ENCODE measurements at regions not wholly inside any gene's neighbourhood (a gene's known extent, or its start where the extent isn't known, plus 50 kb on each side); places are given as distances from the start of the nearest gene placed in this dataset.

DNA sequence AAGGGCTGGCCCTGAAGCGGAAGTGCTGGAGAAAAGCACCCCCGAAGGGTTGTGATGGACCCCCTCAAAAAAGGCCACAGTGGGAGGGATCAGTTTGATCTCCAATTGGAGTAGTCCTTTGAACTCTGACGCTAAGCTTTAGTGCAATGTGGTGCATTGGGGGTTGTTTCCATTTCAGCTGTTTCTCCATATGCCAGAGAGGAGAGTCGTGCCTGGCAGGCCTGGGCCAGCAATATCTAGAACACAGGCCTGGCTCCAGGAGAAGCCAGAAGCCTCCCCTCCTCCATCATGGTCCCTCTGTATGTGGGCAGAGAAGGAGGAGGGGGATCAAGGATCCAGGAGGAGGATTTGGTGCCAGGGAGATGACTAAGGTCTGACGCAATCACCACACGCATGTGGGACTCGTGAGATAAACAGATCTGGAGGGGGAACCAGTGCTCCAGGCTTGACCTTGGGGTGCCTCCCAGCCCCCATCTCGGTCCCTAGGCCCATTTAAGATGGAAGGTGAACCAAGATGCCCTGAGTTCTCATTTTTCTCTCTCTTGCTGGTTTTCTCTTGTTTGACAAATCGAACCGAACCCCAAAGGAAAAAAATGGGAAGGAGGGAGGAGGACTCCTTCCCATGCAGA lies 517.4 kb upstream of the JARID2 start:
- DNase-seq = no peak

DNA sequence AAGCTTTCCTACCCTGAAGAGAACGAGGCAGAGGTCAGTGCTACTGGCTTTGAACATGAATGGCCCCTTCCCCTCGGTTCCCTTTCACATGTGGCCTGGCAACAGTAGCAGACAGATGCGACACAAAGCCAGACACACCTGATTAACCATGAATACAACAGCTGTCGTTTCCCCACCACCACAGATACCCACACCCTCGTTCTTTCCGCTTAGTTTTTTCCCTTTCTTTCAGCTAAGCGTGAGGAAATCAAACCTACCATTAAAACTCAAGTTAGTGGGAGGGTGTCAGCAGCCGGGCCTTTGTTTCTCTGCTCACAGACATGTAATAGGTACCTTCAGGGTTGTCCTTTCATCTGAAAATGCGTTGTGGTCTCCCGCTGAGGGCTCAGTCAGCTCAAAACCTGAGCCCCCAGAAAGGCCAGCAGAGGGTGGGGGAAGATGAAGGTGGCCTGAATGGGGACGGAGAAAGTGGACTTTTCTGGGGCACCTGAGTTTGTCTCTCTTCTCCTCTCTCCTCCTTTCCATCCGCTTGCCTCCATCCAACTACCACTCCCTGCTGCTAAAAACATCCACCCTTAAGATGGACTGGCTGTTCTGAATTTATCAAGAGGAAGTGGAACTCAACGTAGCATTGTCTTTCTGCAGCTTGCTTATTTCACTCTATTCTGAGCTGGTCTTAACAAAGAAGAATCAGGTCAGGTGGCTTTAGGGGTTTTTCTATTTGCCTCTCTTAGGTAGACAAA lies 516.6 kb upstream of the JARID2 start:
- DNase-seq = no peak

DNA sequence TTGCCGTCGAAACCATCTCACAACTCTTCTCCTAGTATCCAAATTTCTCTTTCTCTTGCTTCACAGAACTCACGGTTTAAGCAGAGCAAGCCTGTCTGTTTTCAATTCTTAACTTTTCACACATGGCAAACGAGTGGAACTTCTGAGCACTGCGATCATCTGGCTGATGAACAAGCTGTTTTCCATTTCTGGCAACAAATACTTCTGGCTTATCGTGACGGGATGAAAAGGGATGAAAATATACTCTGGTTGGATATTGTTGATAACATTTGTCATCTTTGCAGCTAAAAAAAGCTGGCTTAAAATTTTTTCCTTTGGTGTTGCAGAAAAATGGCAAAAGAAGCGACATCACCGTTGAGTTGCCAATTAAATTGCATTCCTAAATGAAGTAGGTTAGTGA lies 515.2 kb upstream of the JARID2 start:
- DNase-seq = no peak

DNA sequence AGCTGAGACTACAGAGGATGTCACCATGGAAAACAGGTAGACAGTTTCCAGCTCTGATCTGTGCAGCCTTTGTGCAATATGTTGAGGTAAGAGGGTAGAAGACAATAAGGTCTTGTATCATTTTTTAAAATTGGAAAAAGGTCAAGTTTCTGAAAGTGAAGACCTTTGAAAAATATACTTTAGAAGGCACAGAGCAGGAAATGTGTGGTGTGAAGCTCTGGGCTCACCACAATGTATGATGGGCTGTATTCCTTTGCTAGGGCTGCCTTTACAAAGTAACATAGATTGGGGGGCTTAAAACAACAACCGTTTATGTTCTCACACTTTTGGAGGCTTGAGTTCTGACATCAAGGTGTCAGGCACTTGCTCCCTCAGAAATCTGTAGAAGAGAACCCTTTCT lies 514.3 kb upstream of the JARID2 start:
- no peak for DNase-seq

DNA sequence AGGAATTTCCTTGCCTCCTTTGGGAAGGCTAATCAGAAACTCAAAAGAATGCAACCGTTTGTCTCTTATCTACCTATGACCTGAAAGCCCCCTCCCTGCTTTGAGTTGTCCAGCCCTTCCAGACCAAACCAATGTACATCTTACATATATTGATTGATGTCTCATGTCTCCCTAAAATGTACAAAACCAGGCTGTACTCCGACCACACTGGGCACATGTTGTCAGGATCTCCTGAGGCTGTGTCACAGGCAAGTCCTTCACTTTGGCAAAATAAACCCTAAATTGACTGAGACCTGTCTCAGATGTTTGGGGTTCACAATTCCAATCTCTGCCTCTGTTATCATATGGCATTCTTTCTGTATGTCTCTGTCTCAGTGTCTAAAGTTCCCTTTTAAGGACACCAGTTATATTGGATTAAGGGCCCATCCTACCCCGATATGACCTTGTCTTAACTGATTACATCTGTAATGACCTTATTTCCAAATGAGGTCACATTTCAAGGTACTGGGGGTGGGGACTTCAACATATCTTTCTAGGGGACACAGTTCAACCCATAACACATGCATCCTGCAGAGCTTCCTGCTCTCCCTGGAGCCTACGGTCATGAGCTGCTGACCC lies 513.5 kb upstream of the JARID2 start:
- DNase-seq = no peak

DNA sequence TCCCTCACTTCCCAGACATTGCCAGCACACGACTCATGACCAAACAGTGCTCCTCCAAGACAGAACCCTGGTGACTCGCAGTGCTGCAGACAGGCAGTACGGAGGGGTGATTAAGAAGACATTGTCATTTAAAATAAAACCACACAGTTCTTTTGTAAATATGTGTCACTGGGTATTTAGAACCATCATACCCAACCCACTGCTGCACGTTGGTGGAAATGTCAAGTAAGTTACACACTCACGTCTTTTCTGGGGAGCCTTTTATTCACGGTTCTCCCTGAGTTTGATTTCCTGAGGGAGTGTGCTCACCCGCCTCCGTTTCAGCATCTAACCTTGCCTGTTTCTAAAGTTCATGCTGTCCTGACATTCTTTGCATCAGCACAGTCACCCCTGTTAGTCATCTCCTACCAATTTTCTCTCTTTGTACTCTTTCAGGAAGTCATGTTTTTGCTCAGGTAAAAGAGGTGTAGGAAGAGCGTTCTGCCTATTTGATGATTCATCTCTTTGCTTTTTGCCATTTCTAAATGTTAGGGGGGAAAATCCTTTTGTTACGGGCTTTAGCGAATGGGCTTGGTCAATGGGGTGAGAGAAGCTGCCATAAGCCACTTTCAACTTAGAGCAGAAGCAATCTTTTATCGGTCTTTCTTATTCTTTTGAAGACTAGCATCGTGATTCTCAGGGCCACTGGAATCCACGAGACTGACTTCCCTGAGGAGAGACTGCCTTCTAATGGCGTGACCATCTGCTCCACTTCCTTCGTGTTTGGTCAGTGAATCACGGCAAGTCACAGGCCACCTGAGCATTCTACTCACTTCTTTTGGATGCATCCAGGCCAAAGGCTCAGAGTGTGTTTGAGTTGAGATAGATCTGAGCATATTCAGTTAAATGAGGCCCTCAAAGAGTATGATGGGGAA lies 512.8 kb upstream of the JARID2 start:
- peak; percentile 17 for DNase-seq

DNA sequence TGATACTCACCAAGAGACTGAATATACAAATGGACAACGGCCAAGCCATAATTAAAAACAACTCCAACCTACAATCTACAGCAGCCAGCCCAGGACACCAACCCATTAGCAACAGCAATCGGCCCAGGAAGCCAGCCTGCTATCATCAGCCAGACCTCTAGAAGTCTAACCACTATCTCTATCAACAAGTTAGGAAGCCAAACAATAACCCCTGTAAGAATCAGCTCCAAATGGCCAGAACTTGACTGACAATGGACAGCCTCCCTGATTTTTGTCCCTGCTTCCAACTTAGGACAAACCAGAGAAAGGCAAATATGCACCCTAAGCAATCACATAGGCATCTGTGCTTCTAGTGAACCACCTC lies 511.8 kb upstream of the JARID2 start:
- DNase-seq = no peak

DNA sequence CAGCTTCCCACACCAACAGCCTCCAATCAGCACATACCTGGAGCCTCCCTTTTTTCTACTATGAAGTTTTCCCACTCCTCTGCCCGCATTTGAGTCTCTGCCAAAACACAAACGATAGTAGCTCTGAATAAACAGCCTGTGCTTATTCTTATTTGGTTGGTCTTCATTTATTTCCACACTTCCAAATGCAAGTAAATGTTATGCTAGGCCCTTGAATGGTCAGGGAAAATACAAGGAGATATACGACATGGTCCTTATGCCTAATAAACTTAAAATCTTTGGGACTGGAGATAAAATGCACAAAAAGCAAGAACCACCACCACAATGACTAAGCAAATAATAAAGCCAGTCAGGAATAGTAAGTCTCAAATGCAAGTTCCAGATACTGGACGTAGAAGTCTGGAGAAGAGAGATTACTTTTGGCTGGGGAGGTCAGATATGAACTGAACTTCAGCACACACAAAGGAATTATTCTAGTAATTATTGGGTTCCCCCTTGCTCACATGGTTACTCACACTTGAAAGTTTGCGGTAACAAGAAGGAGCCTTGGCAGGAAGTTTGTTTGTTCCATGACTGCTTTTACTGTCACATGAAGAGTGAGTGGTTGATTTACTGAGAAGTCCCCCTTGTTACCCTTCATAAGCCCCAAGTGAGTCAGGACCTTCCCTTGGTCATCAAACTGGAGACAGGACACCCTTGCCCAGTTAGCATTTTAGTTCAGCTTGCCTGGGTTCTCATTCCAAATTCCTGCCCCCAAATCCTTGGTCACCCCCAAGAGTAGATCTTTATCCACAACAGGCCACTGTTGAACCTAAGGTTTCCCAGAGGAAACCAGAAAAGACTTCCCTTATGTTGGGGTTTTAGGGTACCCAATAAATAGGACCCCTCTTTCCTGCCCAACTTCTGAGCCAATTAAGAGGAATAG lies 511.2 kb upstream of the JARID2 start:
- peak; percentile 44 for DNase-seq

DNA sequence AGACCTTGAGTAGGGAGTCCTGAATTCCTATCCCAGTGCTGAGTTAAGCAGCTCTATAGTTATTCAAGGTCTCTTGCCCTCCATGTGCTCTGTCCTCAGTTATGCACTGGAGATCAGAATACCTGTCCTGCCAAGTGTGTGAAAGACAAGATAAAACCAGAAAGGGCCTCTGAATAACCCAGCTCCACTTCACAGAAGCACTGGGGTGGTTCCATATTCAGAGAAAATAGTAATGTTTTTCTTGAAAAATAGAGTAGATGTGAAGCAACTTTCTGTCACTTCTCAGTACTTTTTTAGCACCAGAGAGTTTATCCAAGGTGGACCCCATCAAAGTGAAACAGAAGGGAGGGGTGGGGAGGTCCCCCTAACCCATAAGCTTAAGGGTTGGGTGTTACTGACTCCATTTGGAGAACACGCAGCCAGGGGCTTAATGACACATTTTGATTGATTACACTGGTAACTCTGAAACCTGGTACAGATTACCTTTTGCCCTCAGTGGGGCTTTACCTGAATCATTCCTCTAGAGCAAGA lies 509.8 kb upstream of the JARID2 start:
- DNase-seq = no peak

DNA sequence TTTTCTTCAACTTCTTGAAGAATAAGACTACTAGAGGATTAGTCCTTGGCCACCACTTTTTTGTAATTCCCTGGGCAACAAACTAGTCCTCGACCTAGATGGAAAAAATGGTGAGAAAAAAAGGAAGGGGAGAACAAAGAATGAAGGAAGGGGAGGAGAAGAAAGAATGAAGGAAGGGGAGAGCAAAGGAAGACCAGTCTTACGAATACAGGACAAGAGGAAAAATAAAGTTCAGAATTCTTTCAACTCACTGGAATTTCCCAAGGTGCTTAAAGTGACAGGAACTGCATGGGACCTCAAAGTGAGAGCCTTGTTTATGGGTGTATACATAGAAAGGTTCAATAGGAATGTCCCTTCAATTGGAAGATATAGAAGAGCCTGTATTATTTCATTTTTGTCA lies 509.3 kb upstream of the JARID2 start:
- no peak for DNase-seq

DNA sequence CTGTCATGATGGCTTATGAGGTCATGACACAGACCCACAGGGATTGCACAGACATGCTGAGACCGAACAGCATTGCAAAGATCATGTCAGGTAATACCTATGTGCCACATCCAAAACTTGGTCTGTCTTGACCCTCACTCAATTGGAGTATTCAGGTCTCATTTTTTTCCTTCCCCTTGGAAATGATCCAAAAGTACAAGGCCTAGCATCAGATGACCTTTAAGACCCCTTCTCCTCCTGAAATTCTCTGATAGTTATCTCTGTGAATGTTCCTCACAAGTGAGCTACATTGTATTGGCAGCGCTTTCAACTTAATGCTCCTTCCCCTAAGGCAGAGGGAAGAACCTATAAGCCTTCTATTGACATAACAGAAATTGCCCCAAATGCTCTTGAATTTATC lies 507.4 kb upstream of the JARID2 start:
- no peak for DNase-seq

DNA sequence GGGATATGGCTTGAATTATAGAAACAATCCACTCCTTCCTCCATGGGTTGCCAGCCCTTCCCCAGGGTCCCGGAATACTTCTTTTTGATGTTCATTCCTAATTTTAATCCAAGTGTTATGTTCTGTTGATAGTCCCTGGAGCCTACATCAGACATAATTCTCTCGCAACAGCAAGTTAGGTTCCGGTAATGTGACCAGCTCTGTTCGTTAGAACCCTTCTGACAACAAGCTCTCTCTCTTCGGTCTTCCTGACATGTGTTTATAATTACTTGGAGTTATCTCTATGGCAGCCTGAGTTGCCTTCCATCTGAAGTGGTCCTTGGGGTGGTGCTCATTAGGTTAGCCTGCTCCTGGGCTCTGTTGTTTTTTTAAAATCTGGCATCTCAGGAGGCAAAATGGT lies 506.9 kb upstream of the JARID2 start:
- DNase-seq = no peak

DNA sequence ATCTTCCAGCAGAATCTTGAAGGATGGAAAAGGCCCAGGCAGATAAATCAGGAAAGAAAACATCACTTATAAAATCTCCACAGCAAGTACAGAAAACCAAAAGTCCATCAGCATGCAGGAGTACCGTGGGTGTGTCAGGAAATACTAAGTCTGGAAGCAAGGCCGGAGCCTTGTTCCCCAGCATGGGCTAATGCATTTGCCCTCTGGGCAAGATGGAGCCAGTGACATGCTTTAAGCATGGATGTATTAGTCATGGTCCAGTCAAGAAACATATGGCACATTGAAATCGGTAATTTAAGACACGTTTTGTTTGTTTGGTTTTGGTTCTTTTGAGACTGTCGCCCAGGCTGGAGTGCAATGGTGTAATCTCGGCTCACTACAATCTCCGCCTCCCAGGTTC lies 506.0 kb upstream of the JARID2 start:
- DNase-seq = no peak

DNA sequence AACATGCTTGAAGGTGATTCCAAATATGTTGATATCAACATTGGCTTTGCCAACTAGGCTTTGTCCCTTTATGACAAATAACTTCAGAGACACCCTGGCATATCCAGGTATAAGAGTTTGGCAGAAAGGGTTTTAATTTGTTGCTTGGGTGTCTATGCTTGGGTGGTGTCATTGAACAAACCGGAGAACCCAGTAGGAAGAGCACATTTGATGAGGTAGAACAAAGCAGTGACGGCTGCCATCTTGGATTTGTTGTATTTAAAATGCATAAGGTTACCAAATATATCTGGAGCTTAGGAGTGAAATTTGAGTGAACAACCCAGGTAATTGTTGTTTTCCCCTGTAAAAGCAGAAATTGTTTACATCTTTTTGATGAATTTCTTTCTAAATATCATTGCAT lies 503.7 kb upstream of the JARID2 start:
- DNase-seq = no peak

DNA sequence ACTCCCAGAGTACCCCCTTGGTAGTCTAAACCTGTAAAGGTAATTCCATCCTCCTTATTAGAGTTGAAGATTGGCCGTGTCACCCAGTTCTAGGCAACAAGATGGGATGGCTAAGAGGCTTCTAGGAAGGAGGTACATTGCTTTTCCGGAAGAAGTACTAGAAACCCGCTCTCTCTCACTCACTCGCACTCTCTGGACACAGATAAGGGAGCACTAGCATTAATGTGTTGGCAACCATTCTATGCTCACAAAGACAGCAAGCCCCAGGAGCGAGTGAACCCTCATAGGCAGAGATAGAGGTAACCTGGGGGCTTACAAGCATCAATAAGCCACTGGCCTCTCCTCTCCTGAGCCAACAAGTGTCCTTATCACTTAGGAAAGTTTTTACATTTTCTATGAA lies 503.2 kb upstream of the JARID2 start:
- DNase-seq = no peak

DNA sequence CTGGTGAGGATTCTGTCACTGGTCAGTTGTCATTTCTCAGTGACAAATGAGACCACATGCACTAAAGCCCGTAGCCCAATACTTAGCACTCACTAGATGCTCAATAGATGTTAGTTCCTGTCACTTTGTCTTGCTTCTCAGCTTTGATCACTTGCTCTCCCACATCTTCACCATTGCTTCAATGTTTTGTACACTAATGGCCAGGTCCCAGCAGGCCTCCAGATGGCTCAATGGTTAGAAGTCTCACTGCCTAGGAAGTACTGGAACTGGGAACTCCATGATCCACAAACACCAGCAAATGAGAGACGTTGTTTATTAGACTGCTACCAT lies 502.8 kb upstream of the JARID2 start:
- DNase-seq = no peak

DNA sequence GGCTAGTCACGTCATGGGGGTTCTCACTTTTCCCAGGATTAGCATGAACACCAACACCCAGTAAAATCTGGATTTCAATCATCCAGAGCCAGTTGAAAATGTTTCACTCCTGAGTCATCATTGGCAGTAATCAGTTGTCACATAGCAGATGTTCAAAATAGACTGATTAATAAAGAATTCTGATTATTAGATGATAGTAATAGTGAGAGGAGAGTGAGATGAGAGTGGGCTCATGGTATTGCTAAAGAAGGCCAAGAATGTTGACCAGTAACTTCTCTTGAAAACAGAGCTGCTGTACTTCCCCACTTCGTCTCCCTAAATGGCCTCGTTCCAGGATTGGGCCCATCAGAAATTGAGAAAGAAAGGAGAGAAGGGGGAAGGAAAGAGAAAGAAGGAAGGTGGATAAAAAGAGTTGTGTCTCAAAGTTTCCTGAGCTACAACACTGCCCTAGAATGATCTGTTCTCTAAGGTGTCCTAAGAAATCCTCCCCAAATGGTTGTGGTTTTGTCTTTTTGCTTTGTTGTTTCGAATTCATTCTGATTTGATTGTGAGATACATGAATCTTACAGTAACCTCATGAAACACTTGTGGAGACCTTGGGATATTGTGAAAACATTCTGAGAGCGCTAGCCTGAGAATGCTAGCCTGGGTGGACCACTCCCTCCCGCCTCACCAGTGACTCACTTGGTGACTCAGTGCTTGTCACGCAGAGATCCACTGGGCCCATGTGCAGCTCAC lies 502.2 kb upstream of the JARID2 start:
- peak; percentile 26 for DNase-seq

DNA sequence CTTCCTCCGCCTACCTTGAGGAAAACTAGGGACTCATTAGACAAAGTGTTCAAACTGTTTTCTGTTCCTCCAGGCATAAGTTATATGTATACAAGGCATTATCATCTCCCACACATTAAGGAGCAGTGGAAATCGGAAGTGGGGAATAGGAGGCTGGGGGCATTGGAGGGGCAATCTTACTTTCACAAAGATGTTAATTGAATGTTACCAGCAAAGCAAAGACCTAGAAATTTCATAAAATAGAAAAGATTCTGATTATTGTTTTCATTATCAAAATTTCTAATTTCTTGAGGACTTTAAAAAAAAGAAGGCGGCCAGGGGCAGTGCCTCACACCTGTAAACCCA lies 501.7 kb upstream of the JARID2 start:
- DNase-seq = no peak

DNA sequence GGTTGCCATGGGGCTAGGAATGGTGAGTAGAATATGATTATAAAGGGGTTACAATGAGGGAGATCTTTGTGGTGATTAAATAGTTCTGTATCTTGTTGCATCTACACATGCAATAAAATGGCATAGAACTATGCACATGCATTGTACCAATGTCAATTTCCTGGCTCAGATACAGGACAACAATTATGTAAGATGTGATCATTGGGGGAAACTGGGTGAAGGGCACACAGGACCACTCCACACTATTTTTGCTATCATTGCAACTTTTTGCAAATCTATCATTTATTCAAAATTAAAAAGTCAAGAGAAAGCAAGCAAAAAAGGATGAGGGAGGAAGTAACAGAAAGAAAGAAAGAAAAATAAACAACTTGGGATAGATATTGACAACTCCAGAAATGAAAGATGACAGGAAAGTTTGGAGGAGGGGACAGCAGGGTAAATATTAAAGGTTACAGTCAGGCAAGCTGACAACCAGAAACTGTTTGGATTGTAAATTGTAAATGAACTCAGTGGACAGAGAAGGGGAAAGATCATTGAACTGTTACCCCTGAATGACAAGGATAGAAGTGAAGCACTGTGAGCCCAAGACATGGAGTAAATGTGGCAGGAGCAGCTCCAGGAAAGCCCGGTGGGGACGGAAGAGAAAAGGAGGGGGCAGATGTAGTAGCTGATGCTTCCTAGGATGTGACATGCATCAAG lies 499.6 kb upstream of the JARID2 start:
- DNase-seq = no peak

DNA sequence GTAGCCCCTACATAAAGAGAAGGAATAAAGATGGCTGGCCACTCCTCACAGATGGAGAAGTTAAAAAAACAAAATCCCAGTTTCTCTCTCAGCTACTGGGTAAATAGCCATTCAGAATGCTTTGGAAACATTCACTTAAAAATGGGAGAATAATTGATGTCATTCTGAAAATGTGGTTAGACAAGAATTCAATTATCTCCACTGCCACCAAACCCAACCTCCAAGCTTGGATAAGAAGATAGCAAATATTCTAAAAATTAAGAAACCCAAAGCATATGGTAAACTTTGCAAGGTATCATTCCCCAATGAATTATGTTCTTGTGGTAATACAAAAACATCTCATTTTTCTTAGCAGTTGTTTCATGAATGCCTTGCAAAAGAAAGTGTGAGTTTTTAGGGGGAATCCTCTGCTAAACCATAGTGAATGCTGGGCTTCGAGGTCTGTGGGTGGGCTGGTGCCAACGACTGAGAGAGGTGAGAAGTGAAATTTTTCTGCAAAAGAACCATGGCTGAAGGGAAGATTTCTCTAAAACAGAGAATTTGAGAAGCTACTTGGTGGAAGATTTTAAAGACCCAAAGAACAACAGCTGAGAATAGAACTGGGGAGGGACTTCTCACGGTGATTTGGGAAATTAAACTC lies 497.9 kb upstream of the JARID2 start:
- no peak for DNase-seq
